A673 (cell line): ENCODE measurements at regions not wholly inside any gene's neighbourhood (a gene's known extent, or its start where the extent isn't known, plus 50 kb on each side); places are given as distances from the start of the nearest gene placed in this dataset.

Experiments
- CTCF ChIP-seq: fragments of 300-800, 200-600 bp; sonication (generic); conservative IDR thresholded peaks from 2 replicates; pipeline ENCODE4 v1.5.1; 2017; ENCODE audit warnings: low read depth, mild to moderate bottlenecking, antibody characterized with exemption, low read length, moderate library complexity, mixed read lengths
- EZH2 ChIP-seq: fragments of 200-600 bp; sonication (generic); IDR thresholded peaks from 2 replicates; pipeline ENCODE4 v1.6.1; 2017; ENCODE audit warnings: borderline replicate concordance, low read depth, mild to moderate bottlenecking, mixed read lengths, antibody characterized with exemption, low read length; ENCODE audit not compliant: poor library complexity, severe bottlenecking

DNA sequence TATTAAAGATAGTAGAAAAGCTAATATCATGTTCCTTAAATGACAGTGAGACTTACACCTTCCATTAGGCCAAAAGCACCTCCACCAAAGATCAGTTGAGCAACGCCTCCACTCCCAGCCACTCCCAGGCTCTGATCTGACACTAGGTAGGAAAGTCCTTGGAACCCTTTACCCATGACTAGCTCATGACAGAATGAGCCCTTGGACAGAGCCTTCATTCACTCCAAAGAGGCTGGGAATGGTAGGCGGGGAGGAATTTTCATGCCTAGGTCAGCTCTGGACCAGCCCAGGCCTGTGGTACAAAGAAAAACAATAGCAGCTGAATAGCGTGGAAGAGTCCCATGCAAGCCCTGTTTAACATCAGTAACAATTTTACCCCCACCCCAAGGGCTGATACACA lies 493.7 kb downstream of the NR2F1-AS1 start:
- TF ChIP-seq CTCF (no peak), EZH2 (no peak)
